PC-9 (cell line): ENCODE measurements at regions not wholly inside any gene's neighbourhood (a gene's known extent, or its start where the extent isn't known, plus 50 kb on each side); places are given as distances from the start of the nearest gene placed in this dataset.

Experiments
- EZH2 ChIP-seq: fragments of 200-600 bp; sonication (generic); IDR thresholded peaks from 2 replicates; pipeline ENCODE4 v1.8.0; 2017; ENCODE audit warnings: antibody characterized with exemption, low read depth
- TF ChIP-seq, protein P1 (sequence below): fragments of 200-600 bp; sonication (generic); conservative IDR thresholded peaks from 2 replicates; pipeline ENCODE4 v1.6.1; 2017; ENCODE audit warnings: mixed run types, antibody characterized with exemption, mild to moderate bottlenecking, moderate library complexity

DNA sequence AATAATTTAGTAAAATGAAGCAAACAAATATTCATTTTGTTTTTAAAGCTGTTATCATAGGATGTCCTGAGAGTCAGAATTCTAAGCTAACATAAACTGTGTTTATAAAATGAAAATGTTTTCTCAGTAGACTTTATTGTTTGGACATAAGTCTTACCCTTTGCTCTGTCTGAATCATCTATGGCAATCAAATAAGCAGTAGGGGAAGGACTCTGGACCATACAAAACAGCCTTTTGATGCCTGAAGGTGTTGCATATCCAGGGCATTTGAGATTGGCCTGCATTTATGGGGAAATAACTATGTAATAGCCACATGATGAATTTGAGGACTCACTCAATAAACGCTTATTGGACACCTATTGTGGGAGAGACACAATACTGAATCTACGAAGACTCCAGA is 123.0 kb upstream of the ATP5MC3 start:
- TF ChIP-seq, protein P1, sequence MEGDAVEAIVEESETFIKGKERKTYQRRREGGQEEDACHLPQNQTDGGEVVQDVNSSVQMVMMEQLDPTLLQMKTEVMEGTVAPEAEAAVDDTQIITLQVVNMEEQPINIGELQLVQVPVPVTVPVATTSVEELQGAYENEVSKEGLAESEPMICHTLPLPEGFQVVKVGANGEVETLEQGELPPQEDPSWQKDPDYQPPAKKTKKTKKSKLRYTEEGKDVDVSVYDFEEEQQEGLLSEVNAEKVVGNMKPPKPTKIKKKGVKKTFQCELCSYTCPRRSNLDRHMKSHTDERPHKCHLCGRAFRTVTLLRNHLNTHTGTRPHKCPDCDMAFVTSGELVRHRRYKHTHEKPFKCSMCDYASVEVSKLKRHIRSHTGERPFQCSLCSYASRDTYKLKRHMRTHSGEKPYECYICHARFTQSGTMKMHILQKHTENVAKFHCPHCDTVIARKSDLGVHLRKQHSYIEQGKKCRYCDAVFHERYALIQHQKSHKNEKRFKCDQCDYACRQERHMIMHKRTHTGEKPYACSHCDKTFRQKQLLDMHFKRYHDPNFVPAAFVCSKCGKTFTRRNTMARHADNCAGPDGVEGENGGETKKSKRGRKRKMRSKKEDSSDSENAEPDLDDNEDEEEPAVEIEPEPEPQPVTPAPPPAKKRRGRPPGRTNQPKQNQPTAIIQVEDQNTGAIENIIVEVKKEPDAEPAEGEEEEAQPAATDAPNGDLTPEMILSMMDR, result no peak
- TF ChIP-seq EZH2, result no peak
